GM23338 (cell line): ENCODE measurements at regions not wholly inside any gene's neighbourhood (a gene's known extent, or its start where the extent isn't known, plus 50 kb on each side); places are given as distances from the start of the nearest gene placed in this dataset.

Experiments
- ATAC-seq: fragments of 200-7000 bp; cut with Tn5 transposase; 3 replicates; pipeline ENCODE4 v1.9.1; 2020
- DNase-seq: peaks from one replicate; pipeline ENCODE4 v3.0.0-alpha.2; 2015; ENCODE audit warnings: low spot score
- H2AFZ ChIP-seq: fragments of 200-600 bp; sonication (generic); 2 replicates; pipeline ENCODE4 v1.8.0; 2016; ENCODE audit warnings: antibody characterized with exemption, mild to moderate bottlenecking, moderate library complexity
- H3F3A ChIP-seq: fragments of 200-600 bp; sonication (generic); replicated peaks from 2 replicates; pipeline ENCODE4 v1.8.0; 2017; ENCODE audit warnings: antibody characterized with exemption, mixed run types, low read depth
- H3K27ac ChIP-seq: fragments of 200-600 bp; sonication (generic); 2 replicates; pipeline ENCODE4 v1.6.1; 2016; ENCODE audit warnings: low read depth
- H3K27me3 ChIP-seq: fragments of 200-600 bp; sonication (generic); 2 replicates; pipeline ENCODE4 v1.8.0; 2016; ENCODE audit warnings: mild to moderate bottlenecking, mixed run types, moderate library complexity; ENCODE audit not compliant: insufficient read depth
- H3K36me3 ChIP-seq: fragments of 200-600 bp; sonication (generic); 2 replicates; pipeline ENCODE4 v1.8.0; 2016; ENCODE audit warnings: mild to moderate bottlenecking; ENCODE audit not compliant: insufficient read depth
- H3K4me1 ChIP-seq: fragments of 200-600 bp; sonication (generic); 2 replicates; pipeline ENCODE4 v1.8.0; 2016; ENCODE audit warnings: mild to moderate bottlenecking, moderate library complexity; ENCODE audit not compliant: insufficient read depth
- H3K4me2 ChIP-seq: fragments of 200-600 bp; sonication (generic); 2 replicates; pipeline ENCODE4 v1.7.1; 2017; ENCODE audit warnings: mixed run types
- H3K4me3 ChIP-seq: fragments of 200-600 bp; sonication (generic); 2 replicates; pipeline ENCODE4 v1.6.1; 2016; ENCODE audit warnings: mixed run types
- H3K79me2 ChIP-seq: fragments of 200-600 bp; sonication (generic); replicated peaks from 2 replicates; pipeline ENCODE4 v1.8.0; 2017; ENCODE audit warnings: mild to moderate bottlenecking; ENCODE audit not compliant: insufficient read depth
- H3K9me2 ChIP-seq: fragments of 200-600 bp; sonication (generic); 2 replicates; pipeline ENCODE4 v1.8.0; 2017; ENCODE audit not compliant: insufficient read depth
- H4K20me1 ChIP-seq: fragments of 200-600 bp; sonication (generic); replicated peaks from 2 replicates; pipeline ENCODE4 v1.8.0; 2017; ENCODE audit warnings: mild to moderate bottlenecking; ENCODE audit not compliant: insufficient read depth
- H3K27ac Mint-ChIP-seq: 2 replicates; pipeline ENCODE4 v1.8.0; 2020; ENCODE audit warnings: inconsistent platforms, mild to moderate bottlenecking, moderate library complexity, mixed read lengths
- H3K27me3 Mint-ChIP-seq: 3 replicates; pipeline ENCODE4 v1.8.0; 2022; ENCODE audit warnings: low read depth, mild to moderate bottlenecking, moderate library complexity, mixed read lengths, inconsistent platforms; ENCODE audit not compliant: insufficient read depth, poor library complexity
- H3K36me3 Mint-ChIP-seq: 3 replicates; pipeline ENCODE4 v1.8.0; 2021; ENCODE audit warnings: low read depth, mild to moderate bottlenecking, inconsistent platforms, moderate library complexity, mixed read lengths
- H3K4me1 Mint-ChIP-seq: 3 replicates; pipeline ENCODE4 v1.8.0; 2020; ENCODE audit warnings: mild to moderate bottlenecking, inconsistent platforms, mixed read lengths
- H3K4me3 Mint-ChIP-seq: 3 replicates; pipeline ENCODE4 v1.8.0; 2021; ENCODE audit warnings: moderate library complexity, mild to moderate bottlenecking, inconsistent platforms, mixed read lengths
- H3K9me3 Mint-ChIP-seq: 3 replicates; pipeline ENCODE4 v1.8.0; 2020; ENCODE audit warnings: moderate library complexity, mild to moderate bottlenecking, inconsistent platforms, mixed read lengths
- CREB1 ChIP-seq: fragments of 250-450 bp; sonication (Bioruptor Pico); IDR thresholded peaks from 2 replicates; pipeline ENCODE4 v1.5.0; 2020; ENCODE audit warnings: low read depth, mild to moderate bottlenecking, moderate library complexity
- CTCF ChIP-seq, 2 experiments: fragments of 200-600 bp in 1 of 2; sonication (generic) in 1 of 2; conservative IDR thresholded peaks; 2 replicates each; pipeline versions ENCODE4 v1.5.1 to v1.6.1; 2016 to 2017; ENCODE audit warnings: antibody characterized with exemption in 2 of 2, low read depth in 2 of 2, mild to moderate bottlenecking in 2 of 2, moderate library complexity in 1 of 2
- EZH2 ChIP-seq: fragments of 200-600 bp; sonication (generic); IDR thresholded peaks from one replicate; pipeline ENCODE4 v1.8.0; 2017; ENCODE audit warnings: antibody characterized with exemption, mild to moderate bottlenecking, low read depth; ENCODE audit not compliant: unreplicated experiment
- EZH2phosphoT487 ChIP-seq: fragments of 200-600 bp; sonication (generic); IDR thresholded peaks from one replicate; pipeline ENCODE4 v1.8.1; 2018; ENCODE audit warnings: antibody characterized with exemption; ENCODE audit not compliant: unreplicated experiment
- JUNB ChIP-seq: IDR thresholded peaks from one replicate; pipeline ENCODE4 v1.6.1; 2016; ENCODE audit warnings: antibody characterized with exemption; ENCODE audit not compliant: unreplicated experiment
- NANOG ChIP-seq: IDR thresholded peaks from 2 replicates; pipeline ENCODE4 v1.6.1; 2016; ENCODE audit warnings: antibody characterized with exemption, borderline replicate concordance
- POLR2AphosphoS5 ChIP-seq: IDR thresholded peaks from 2 replicates; pipeline ENCODE4 v1.6.1; 2016; ENCODE audit warnings: antibody characterized with exemption, low read depth
- REST ChIP-seq: IDR thresholded peaks from one replicate; pipeline ENCODE4 v1.6.1; 2018; ENCODE audit warnings: antibody characterized with exemption; ENCODE audit not compliant: unreplicated experiment
- STAT1 ChIP-seq: IDR thresholded peaks from one replicate; pipeline ENCODE4 v1.6.1; 2016; ENCODE audit warnings: antibody characterized with exemption; ENCODE audit not compliant: unreplicated experiment
- ZNF114 ChIP-seq: fragments of 250-450 bp; sonication (Bioruptor Pico); IDR thresholded peaks from 2 replicates; pipeline ENCODE4 v1.5.0; 2020; ENCODE audit warnings: mild to moderate bottlenecking, moderate library complexity
- ZNF331 ChIP-seq: fragments of 250-450 bp; sonication (Bioruptor Pico); IDR thresholded peaks from 2 replicates; pipeline ENCODE4 v1.5.0; 2020; ENCODE audit warnings: low read depth, mild to moderate bottlenecking, moderate library complexity
- ZNF462 ChIP-seq: fragments of 250-450 bp; sonication (Bioruptor Pico); IDR thresholded peaks from 2 replicates; pipeline ENCODE4 v1.5.0; 2020; ENCODE audit warnings: mild to moderate bottlenecking, moderate library complexity

- TF ChIP-seq REST: no peak
- no peak for TF ChIP-seq CREB1 (CRISPR knock-in tag)
Measured at GRCh38 chr17:77897741-77898301, 60.7 kb upstream of the TNRC6C start (continued).

DNA sequence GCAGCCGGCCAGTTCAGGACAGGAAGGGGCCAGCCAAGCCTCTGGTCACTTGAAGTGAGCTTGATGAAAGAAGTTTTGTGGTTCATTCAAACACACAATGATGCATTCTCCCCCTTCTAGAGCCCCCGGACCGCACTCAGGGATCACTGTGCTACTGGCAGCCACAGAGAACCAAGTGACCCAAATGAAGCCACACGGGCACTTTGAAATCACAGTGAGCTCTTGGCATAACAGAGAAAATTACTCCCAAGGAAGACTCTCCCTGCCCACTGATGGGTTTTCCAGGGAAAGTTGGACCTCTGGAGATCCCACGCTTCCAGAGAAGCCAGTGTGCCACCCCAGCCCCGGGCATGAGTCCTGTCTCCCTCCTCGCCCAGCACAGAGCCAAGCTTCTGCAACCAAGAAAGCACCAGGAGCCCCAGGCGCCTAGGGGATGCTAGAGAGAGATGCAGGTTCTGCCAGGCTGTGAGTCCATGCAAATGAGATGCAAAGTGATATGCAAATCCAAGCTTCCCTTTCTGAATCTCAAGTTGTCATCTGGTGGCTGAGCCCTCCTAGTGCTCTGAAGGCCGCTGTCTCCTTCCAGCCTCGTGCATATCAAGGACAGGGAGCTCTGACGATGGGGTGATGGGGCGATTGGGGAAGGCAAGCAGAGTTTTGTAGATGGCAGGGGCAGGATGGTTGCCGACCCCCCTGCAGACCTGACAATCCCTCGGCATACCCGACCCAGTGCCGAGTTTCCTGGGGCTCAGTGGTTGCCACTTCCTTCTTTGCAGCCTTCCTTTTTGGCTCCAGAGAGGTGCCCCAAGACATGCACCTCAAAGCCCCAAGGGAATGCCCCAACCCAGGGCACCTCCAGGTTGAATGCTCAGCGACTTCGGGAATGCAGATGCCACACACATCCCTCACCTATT is 59.7 kb upstream of the TNRC6C start:
- Histone ChIP-seq H3K27me3 (no peaks in the 10 kb centered on the region), H4K20me1 (no peaks in the 10 kb centered on the region), H3K4me3 (no peak overlapping the region), H3K9me2 (0 out of 2 replicates have a peak, but pooled peaks cover 4% of the 10 kb centered on the region), H3K4me1 (no peaks in the 10 kb centered on the region; the same call in 1 of the 2 replicates), H3K79me2 (no peaks in the 10 kb centered on the region), H3K36me3 (no peaks in the 10 kb centered on the region), H2AFZ (peak overlapping the region; percentile 86; the same call in 1 of the 2 replicates), H3K4me2 (no peak overlapping the region), H3F3A (no peaks in the 10 kb centered on the region), H3K27ac (no peak overlapping the region)
- Mint-ChIP-seq H3K27me3 (peaks cover 12% of the 10 kb centered on the region), H3K4me3 (no peak overlapping the region), H3K4me1 (peaks cover 4% of the 10 kb centered on the region; the same call in 2 of the 3 replicates), H3K9me3 (no peaks in the 10 kb centered on the region), H3K36me3 (no peaks in the 10 kb centered on the region), H3K27ac (no peak overlapping the region)
- no peak for DNase-seq
- ATAC-seq: no peak; the same call in 2 of the 3 replicates
- TF ChIP-seq CREB1 (CRISPR knock-in tag) (no peak), STAT1 (no peak), ZNF114 (CRISPR knock-in tag) (no peak), CTCF (conservative IDR thresholded peaks at IDR 0.05; ENCODE audit: low read depth in 2 of 2) (no peak), EZH2phosphoT487 (no peak), ZNF331 (no peak), JUNB (no peak), ZNF462 (CRISPR knock-in tag) (no peak), POLR2AphosphoS5 (no peak), EZH2 (no peak), NANOG (no peak)
